Muscle layer of colon (tissue), 2 donors: ENCODE measurements at regions not wholly inside any gene's neighbourhood (a gene's known extent, or its start where the extent isn't known, plus 50 kb on each side); places are given as distances from the start of the nearest gene placed in this dataset.
A peak's percentile ranks its signal among the peaks of the same experiment; 100 is the strongest.

Experiments used
- H3K27ac ChIP-seq: one replicate; pipeline ENCODE4 v1.7.0; 2013; ENCODE audit warnings: low read depth, mild to moderate bottlenecking, low read length, moderate library complexity
- H3K27me3 ChIP-seq, 2 donors: one replicate each; pipeline ENCODE4 v1.7.0; 2013; ENCODE audit warnings: low read length in 2 of 2, mild to moderate bottlenecking in 2 of 2; ENCODE audit not compliant: insufficient read depth in 2 of 2, control insufficient read depth in 1 of 2
- H3K36me3 ChIP-seq: one replicate; pipeline ENCODE4 v1.7.0; 2013; ENCODE audit warnings: mild to moderate bottlenecking, low read length; ENCODE audit not compliant: insufficient read depth
- H3K4me1 ChIP-seq: one replicate; pipeline ENCODE4 v1.7.0; 2013; ENCODE audit warnings: mild to moderate bottlenecking, low read length; ENCODE audit not compliant: insufficient read depth
- H3K4me3 ChIP-seq, 2 donors: one replicate each; pipeline ENCODE4 v1.7.0; 2013; ENCODE audit warnings: low read length in 2 of 2, low read depth in 1 of 2, mild to moderate bottlenecking in 1 of 2, moderate library complexity in 1 of 2
- H3K9ac ChIP-seq: one replicate; pipeline ENCODE4 v1.7.0; 2013; ENCODE audit warnings: low read length
- H3K9me3 ChIP-seq: one replicate; pipeline ENCODE4 v1.7.0; 2013; ENCODE audit warnings: mild to moderate bottlenecking, low read length
- donor health status: abdominal sarcoma.
- donor health status: Adenocarcinoma of cecum.

GRCh38 chr2:121969766-121970639, 214.6 kb downstream of the TSN start:
- Histone ChIP-seq H3K4me3 (no peak overlapping the region), H3K9ac (no peak overlapping the region), H3K27ac (no peak overlapping the region), H3K9me3 (no peaks in the 10 kb centered on the region), H3K36me3 (no peaks in the 10 kb centered on the region), H3K27me3 (no peaks in the 10 kb centered on the region), H3K4me1 (peaks cover 14% of the 10 kb centered on the region)

- Histone ChIP-seq H3K27me3 (no peaks in the 10 kb centered on the region), H3K4me1 (peaks cover 14% of the 10 kb centered on the region), H3K36me3 (no peaks in the 10 kb centered on the region), H3K9me3 (no peaks in the 10 kb centered on the region), H3K4me3 (no peak overlapping the region), H3K27ac (no peak overlapping the region), H3K9ac (no peak overlapping the region)
Measured at GRCh38 chr2:121972203-121972602, 216.8 kb downstream of the TSN start.

- H3K9ac ChIP-seq, result no peak overlapping the region
- H3K4me3 ChIP-seq, result peak overlapping the region; percentile 40 to 50
Measured at GRCh38 chr2:121974897-121975661, 219.6 kb downstream of the TSN start.

GRCh38 chr2:121976926-121977325, 221.5 kb downstream of the TSN start:
- no peak overlapping the region for H3K27ac ChIP-seq
- no peak overlapping the region for H3K9ac ChIP-seq
- no peak overlapping the region for H3K4me3 ChIP-seq
- H3K27me3 ChIP-seq, result no peaks in the 10 kb centered on the region
- no peaks in the 10 kb centered on the region for H3K36me3 ChIP-seq
- no peaks in the 10 kb centered on the region for H3K9me3 ChIP-seq
- no peaks in the 10 kb centered on the region for H3K4me1 ChIP-seq

More at GRCh38 chr2:121974897-121975661, 219.6 kb downstream of the TSN start:
- H3K9me3 ChIP-seq, result no peaks in the 10 kb centered on the region
- no peak overlapping the region for H3K27ac ChIP-seq
- no peaks in the 10 kb centered on the region for H3K27me3 ChIP-seq
- H3K36me3 ChIP-seq, result no peaks in the 10 kb centered on the region
- H3K4me1 ChIP-seq, result peaks cover 3% of the 10 kb centered on the region

- no peak overlapping the region for H3K27ac ChIP-seq
- no peaks in the 10 kb centered on the region for H3K27me3 ChIP-seq
- H3K4me3 ChIP-seq, result no peak overlapping the region
- no peaks in the 10 kb centered on the region for H3K36me3 ChIP-seq
- no peaks in the 10 kb centered on the region for H3K4me1 ChIP-seq
- no peaks in the 10 kb centered on the region for H3K9me3 ChIP-seq
- H3K9ac ChIP-seq, result no peak overlapping the region
Measured at GRCh38 chr2:121977326-121977725, 221.9 kb downstream of the TSN start.

- no peaks in the 10 kb centered on the region for H3K27me3 ChIP-seq
- H3K9ac ChIP-seq, result no peak overlapping the region
- H3K36me3 ChIP-seq, result no peaks in the 10 kb centered on the region
- no peak overlapping the region for H3K4me3 ChIP-seq
- H3K9me3 ChIP-seq, result no peaks in the 10 kb centered on the region
- H3K4me1 ChIP-seq, result no peaks in the 10 kb centered on the region
- H3K27ac ChIP-seq, result no peak overlapping the region
Measured at GRCh38 chr2:121992700-121993099, 237.2 kb downstream of the TSN start.

- no peaks in the 10 kb centered on the region for H3K27me3 ChIP-seq
- no peaks in the 10 kb centered on the region for H3K4me1 ChIP-seq
- H3K9ac ChIP-seq, result no peak overlapping the region
- H3K36me3 ChIP-seq, result no peaks in the 10 kb centered on the region
- no peak overlapping the region for H3K27ac ChIP-seq
- H3K4me3 ChIP-seq, result no peak overlapping the region
- no peaks in the 10 kb centered on the region for H3K9me3 ChIP-seq
Measured at GRCh38 chr2:121993682-121994081, 238.2 kb downstream of the TSN start.

- no peaks in the 10 kb centered on the region for H3K36me3 ChIP-seq
- no peaks in the 10 kb centered on the region for H3K27me3 ChIP-seq
- H3K4me1 ChIP-seq, result peaks cover 3% of the 10 kb centered on the region
- no peak overlapping the region for H3K27ac ChIP-seq
- no peak overlapping the region for H3K9ac ChIP-seq
- H3K9me3 ChIP-seq, result no peaks in the 10 kb centered on the region
- H3K4me3 ChIP-seq, result no peak overlapping the region
Measured at GRCh38 chr2:121994238-121995206, 239.1 kb downstream of the TSN start.

- Histone ChIP-seq H3K36me3 (no peaks in the 10 kb centered on the region), H3K27ac (no peak overlapping the region), H3K9ac (no peak overlapping the region), H3K4me1 (peaks cover 3% of the 10 kb centered on the region), H3K9me3 (no peaks in the 10 kb centered on the region), H3K4me3 (no peak overlapping the region), H3K27me3 (no peaks in the 10 kb centered on the region)
Measured at GRCh38 chr2:121998751-121999150, 243.3 kb downstream of the TSN start.

GRCh38 chr2:121999264-121999663, 243.8 kb downstream of the TSN start:
- Histone ChIP-seq H3K4me1 (peaks cover 3% of the 10 kb centered on the region), H3K9me3 (no peaks in the 10 kb centered on the region), H3K36me3 (no peaks in the 10 kb centered on the region), H3K27ac (no peak overlapping the region), H3K27me3 (no peaks in the 10 kb centered on the region), H3K9ac (no peak overlapping the region), H3K4me3 (no peak overlapping the region)
